ENCODE measurements at regions not wholly inside any gene's neighbourhood (a gene's known extent, or its start where the extent isn't known, plus 50 kb on each side); places are given as distances from the start of the nearest gene placed in this dataset.

- TF ChIP-seq CTCF (IDR thresholded peaks at IDR 0.05; ENCODE audit: low read depth, low read length, poor library complexity, severe bottlenecking), result no peak
- TF ChIP-seq EZH2phosphoT487 (IDR thresholded peaks at IDR 0.05; ENCODE audit: borderline replicate concordance, low read length), result no peak
These were observed 131.4 kb upstream of the KAZN start for GRCh38 chr1:14467112-14467511.

Measured in DOHH2 (cell line).